HG03442 (cell line): ENCODE measurements at regions not wholly inside any gene's neighbourhood (a gene's known extent, or its start where the extent isn't known, plus 50 kb on each side); places are given as distances from the start of the nearest gene placed in this dataset.

ENCODE experiments used
- ATAC-seq: cut with Tn5 transposase; IDR thresholded peaks from one replicate; pipeline ENCODE4 v1.9.1; 2021; ENCODE audit warnings: mild to moderate bottlenecking, moderate library complexity; ENCODE audit not compliant: unreplicated experiment

DNA sequence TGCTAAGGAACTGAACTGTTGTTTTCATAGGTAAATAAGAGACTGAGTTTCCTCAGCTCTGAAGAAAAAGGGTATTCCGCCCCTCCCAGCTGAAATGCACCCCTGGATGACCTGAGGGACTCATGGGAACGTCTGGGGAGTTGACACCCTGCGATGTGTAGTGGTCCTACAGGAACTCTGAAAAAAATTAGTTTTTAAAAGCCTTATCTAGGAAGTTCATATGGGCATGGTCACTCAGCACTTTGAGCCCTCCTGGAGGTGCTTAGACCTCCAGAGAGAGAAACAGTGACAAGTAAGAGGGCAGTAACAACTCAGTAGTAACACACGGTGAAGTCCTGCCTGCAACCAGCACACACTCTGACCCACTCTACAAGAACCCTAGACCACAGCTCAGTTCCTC is 91.2 kb upstream of the CNOT2 start:
- ATAC-seq: no peak

DNA sequence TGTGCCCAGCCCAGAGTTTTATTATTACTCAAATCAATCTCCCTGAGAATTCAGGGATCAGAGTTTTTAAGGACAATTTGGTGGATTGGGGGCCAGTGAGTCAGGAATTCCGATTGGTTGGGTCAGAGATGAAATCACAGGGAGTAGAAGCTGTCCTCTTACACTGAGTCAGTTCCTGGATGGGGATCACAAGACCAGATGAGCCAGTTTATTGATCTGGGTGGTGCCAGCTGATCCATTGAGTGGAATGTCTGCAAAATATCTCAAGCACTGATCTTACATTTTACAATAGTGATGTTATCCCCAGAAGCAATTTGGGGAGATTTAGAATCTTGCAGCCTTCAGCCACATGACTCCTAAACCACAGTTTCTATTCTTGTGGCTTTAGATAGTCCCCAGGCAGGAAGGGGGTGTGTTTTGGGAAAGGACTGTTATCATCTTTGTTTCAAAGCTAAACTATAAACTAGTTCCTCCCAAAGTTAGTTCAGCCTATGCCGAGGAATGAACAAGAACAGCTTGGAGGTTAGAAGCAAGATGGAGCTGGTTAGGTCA is 89.1 kb upstream of the CNOT2 start:
- ATAC-seq: no peak

DNA sequence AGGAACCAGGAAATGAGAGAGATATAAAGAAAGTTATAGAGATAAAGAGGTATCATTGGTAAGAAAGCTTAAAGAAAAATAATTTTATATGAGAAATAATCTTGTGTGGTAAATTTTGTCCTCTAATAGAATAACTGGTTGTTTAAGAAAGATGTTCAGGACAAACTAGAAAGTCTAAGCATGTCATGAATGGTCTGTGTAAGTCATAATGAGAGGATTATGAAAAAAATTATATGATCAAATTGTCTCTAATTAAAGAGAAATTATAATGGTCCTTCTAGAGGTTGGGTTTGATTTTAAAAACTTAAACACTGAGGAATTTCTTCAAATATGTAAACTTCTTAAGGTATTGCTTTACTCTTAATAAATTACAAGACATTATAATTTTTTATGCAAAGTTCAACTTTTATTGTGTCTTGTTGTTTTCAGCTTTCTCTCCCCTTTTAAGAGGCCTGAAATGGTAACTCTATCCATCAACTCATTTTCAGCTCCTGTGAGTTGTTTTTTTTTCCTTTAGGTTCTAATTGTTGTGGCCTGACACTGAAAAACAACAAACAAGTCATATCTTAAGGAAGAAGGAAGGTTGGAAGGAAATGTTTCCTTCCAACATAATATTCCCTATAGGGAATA is 88.2 kb upstream of the CNOT2 start:
- ATAC-seq: no peak

DNA sequence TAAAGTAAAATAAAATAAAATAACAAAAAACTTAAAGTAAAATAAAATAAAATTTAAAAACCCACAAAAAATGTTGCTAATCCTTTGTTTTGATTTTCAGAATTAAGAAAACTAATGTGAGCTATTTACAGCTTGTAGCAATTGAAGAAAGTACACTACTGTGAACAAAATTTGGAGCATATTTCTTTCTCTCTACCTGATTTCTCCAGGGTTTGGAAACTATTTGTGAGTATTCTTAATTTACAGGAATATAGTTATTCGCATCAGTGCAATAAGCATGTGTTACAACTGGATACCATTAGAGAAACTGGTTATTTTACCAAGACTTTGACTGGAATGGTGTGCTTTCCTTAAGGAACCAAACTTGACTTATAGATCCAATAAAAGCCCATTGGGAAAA is 86.1 kb upstream of the CNOT2 start:
- ATAC-seq: no peak

GRCh38 chr12:70165450-70165849 is 77.8 kb upstream of the CNOT2 start:
- no peak for ATAC-seq

GRCh38 chr12:70176290-70176689 is 66.9 kb upstream of the CNOT2 start:
- no peak for ATAC-seq

GRCh38 chr12:70177631-70178030 is 65.6 kb upstream of the CNOT2 start:
- no peak for ATAC-seq

DNA sequence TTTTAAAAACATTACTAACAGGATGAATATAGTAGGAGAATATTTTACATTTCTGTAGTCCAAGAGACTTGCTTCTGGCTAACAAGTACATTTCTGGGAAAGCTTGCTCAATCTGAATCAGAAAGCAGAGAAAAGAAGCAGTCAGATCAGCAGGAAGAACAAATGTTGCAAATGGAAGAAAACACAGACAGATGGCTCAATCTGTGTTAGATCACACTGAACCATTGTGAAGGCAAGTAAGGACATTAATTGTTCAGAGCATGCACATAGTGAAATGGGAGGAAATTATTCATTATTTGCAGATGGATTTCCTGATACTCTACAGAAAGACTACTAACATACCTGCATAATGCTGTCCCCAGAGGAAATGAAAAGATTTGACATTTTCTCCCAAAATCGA is 65.2 kb upstream of the CNOT2 start:
- no peak for ATAC-seq

GRCh38 chr12:70180130-70180529 is 63.1 kb upstream of the CNOT2 start:
- ATAC-seq: no peak

GRCh38 chr12:70185301-70185700 is 57.9 kb upstream of the CNOT2 start:
- ATAC-seq: no peak

GRCh38 chr12:70186436-70186835 is 56.8 kb upstream of the CNOT2 start:
- no peak for ATAC-seq

- no peak for ATAC-seq
These were observed 52.8 kb upstream of the CNOT2 start for GRCh38 chr12:70190262-70191010.
